Body of pancreas (tissue), 4 donors: ENCODE measurements at regions not wholly inside any gene's neighbourhood (a gene's known extent, or its start where the extent isn't known, plus 50 kb on each side); places are given as distances from the start of the nearest gene placed in this dataset.

Source experiments
- POLR2A ChIP-seq, 3 donors: fragments of 450-650 bp; IDR thresholded peaks; one replicate each; pipeline ENCODE4 v1.6.1; 2016; ENCODE audit warnings: antibody characterized with exemption in 3 of 3, mild to moderate bottlenecking in 2 of 3
- TF ChIP-seq, protein P1 (sequence below), 7 experiments: fragments of 450-650 bp in 4 of 7; fragments of 200-600 bp in 3 of 7; sonication (generic) in 3 of 7; IDR thresholded peaks; one replicate each; pipeline ENCODE4 v1.5.1; 2016 to 2019; ENCODE audit warnings: antibody characterized with exemption in 7 of 7

- TF ChIP-seq, protein P1, sequence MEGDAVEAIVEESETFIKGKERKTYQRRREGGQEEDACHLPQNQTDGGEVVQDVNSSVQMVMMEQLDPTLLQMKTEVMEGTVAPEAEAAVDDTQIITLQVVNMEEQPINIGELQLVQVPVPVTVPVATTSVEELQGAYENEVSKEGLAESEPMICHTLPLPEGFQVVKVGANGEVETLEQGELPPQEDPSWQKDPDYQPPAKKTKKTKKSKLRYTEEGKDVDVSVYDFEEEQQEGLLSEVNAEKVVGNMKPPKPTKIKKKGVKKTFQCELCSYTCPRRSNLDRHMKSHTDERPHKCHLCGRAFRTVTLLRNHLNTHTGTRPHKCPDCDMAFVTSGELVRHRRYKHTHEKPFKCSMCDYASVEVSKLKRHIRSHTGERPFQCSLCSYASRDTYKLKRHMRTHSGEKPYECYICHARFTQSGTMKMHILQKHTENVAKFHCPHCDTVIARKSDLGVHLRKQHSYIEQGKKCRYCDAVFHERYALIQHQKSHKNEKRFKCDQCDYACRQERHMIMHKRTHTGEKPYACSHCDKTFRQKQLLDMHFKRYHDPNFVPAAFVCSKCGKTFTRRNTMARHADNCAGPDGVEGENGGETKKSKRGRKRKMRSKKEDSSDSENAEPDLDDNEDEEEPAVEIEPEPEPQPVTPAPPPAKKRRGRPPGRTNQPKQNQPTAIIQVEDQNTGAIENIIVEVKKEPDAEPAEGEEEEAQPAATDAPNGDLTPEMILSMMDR (IDR thresholded peaks at IDR 0.05): no peak
- no peak for TF ChIP-seq POLR2A (IDR thresholded peaks at IDR 0.05)
Observed at GRCh38 chr1:81470275-81470674, 330.5 kb upstream of the ADGRL2 start.
